Neural crest cell (in vitro differentiated cells): ENCODE measurements at regions not wholly inside any gene's neighbourhood (a gene's known extent, or its start where the extent isn't known, plus 50 kb on each side); places are given as distances from the start of the nearest gene placed in this dataset.

Experiments
- DNase-seq: peaks from one replicate; pipeline ENCODE4 v3.0.0; 2021; ENCODE audit warnings: low read depth, mixed read lengths, low spot score
- H3K27ac Mint-ChIP-seq: one replicate; pipeline ENCODE4 v1.8.0; 2021; ENCODE audit warnings: mild to moderate bottlenecking, mixed read lengths; ENCODE audit not compliant: unreplicated experiment
- H3K27me3 Mint-ChIP-seq: 2 replicates; pipeline ENCODE4 v1.8.0; 2021; ENCODE audit warnings: low read depth, mild to moderate bottlenecking, mixed read lengths
- H3K36me3 Mint-ChIP-seq: 2 replicates; pipeline ENCODE4 v1.8.0; 2021; ENCODE audit warnings: low read depth, mild to moderate bottlenecking, mixed read lengths
- H3K4me1 Mint-ChIP-seq: 2 replicates; pipeline ENCODE4 v1.8.0; 2021; ENCODE audit warnings: mixed read lengths
- H3K4me3 Mint-ChIP-seq: one replicate; pipeline ENCODE4 v1.8.0; 2021; ENCODE audit warnings: mild to moderate bottlenecking, mixed read lengths
- H3K9me3 Mint-ChIP-seq: 2 replicates; pipeline ENCODE4 v1.8.0; 2021; ENCODE audit warnings: mixed read lengths
- TF ChIP-seq, protein P1 (sequence below): fragments of 200-600 bp; sonication (generic); conservative IDR thresholded peaks from 2 replicates; pipeline ENCODE4 v1.5.0; 2021; ENCODE audit warnings: antibody characterized with exemption, mild to moderate bottlenecking

DNA sequence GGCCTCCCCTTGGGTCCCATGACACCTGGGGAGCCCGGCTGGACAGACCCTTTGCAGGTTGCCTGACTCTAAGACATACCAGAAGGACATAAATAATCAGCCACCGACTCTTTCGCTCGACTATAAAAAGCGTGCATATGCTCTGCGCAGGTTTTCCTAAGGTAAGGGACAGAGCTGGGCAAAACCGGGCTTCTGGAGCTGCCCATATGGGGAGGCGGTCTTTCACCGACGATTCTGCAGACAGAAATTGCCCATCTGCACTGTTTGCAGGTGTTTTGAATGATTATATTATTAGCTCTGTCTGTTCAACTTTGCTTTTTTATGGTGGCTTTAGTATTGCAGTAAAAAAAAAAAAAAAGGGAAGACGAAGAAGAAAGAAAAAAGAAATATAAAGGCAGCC is 347.2 kb downstream of the TSHZ3 start:
- no peaks in the 10 kb centered on the region for H3K9me3 Mint-ChIP-seq
- TF ChIP-seq, protein P1, sequence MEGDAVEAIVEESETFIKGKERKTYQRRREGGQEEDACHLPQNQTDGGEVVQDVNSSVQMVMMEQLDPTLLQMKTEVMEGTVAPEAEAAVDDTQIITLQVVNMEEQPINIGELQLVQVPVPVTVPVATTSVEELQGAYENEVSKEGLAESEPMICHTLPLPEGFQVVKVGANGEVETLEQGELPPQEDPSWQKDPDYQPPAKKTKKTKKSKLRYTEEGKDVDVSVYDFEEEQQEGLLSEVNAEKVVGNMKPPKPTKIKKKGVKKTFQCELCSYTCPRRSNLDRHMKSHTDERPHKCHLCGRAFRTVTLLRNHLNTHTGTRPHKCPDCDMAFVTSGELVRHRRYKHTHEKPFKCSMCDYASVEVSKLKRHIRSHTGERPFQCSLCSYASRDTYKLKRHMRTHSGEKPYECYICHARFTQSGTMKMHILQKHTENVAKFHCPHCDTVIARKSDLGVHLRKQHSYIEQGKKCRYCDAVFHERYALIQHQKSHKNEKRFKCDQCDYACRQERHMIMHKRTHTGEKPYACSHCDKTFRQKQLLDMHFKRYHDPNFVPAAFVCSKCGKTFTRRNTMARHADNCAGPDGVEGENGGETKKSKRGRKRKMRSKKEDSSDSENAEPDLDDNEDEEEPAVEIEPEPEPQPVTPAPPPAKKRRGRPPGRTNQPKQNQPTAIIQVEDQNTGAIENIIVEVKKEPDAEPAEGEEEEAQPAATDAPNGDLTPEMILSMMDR, result no peak
- no peaks in the 10 kb centered on the region for H3K36me3 Mint-ChIP-seq
- H3K27ac Mint-ChIP-seq, result no peak overlapping the region
- no peak overlapping the region for H3K4me3 Mint-ChIP-seq
- H3K4me1 Mint-ChIP-seq, result no peaks in the 10 kb centered on the region
- no peak for DNase-seq
- peaks cover 23% of the 10 kb centered on the region for H3K27me3 Mint-ChIP-seq

DNA sequence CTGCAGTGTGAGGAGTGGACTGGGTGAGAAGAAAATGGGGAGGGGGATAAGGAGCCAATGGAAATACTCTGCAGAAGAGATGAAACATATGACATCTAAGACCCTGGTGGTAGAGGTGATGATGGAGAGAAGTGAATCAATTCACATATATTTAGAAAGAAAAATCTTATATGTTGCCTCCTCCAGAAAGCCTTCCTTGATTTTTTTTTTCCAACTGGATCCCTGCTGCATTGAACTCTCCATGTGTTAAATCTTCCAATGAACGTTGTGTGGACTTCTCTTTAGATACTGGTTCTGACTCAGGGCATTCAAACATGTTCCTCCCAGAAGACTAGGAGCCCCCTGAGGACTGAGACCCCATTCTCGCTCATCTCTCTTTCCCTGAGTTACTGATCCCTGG is 348.3 kb downstream of the TSHZ3 start:
- TF ChIP-seq, protein P1, result no peak
- no peak for DNase-seq
- Mint-ChIP-seq H3K9me3 (no peaks in the 10 kb centered on the region), H3K4me1 (no peaks in the 10 kb centered on the region), H3K4me3 (no peak overlapping the region), H3K27me3 (peaks cover 22% of the 10 kb centered on the region), H3K36me3 (no peaks in the 10 kb centered on the region), H3K27ac (no peak overlapping the region)

DNA sequence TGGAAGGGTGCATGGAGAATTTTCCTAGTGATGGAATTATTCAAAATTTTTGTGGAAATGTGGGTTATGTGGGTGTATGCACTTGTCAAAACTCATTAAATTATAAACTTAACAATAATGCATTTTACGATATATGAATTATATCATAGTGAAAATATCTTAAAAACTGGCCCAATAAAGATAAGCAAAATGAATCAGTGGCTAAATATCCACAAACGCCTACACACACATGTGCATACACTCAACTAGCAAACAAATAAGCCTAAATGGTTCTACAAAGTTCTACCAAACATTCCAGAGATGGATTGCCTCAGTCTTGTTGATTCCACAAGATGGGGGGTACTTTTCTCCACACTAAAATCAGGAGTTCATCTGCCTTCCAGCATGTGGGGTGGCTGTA is 349.5 kb downstream of the TSHZ3 start:
- Mint-ChIP-seq H3K4me3 (no peak overlapping the region), H3K36me3 (no peaks in the 10 kb centered on the region), H3K27ac (no peak overlapping the region), H3K27me3 (peaks cover 21% of the 10 kb centered on the region), H3K4me1 (no peaks in the 10 kb centered on the region), H3K9me3 (no peaks in the 10 kb centered on the region)
- TF ChIP-seq, protein P1, result no peak
- no peak for DNase-seq

DNA sequence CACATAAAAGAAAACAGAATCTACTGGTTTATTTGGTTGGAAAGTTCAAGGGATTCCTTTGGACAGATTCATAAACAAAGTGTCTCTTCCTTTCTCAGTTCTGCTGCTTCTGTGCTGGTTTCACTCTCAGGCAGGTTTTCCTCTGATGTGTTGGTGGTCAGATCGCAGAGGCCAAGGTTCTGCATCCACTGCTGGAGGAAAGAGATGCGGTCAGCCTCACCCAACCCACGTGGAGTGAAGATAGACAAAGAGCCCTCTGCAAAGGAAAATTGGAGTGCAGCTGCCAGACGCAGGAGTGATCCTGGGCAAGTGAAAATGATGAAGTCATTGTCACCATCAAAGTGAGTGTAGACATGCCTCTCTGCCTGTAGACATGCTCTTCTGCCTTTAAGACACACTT is 352.0 kb downstream of the TSHZ3 start:
- Mint-ChIP-seq H3K9me3 (peaks cover under 1% of the 10 kb centered on the region), H3K4me1 (no peaks in the 10 kb centered on the region), H3K4me3 (no peak overlapping the region), H3K36me3 (no peaks in the 10 kb centered on the region), H3K27ac (no peak overlapping the region), H3K27me3 (peaks cover 15% of the 10 kb centered on the region)
- DNase-seq, result no peak
- TF ChIP-seq, protein P1, result no peak

DNA sequence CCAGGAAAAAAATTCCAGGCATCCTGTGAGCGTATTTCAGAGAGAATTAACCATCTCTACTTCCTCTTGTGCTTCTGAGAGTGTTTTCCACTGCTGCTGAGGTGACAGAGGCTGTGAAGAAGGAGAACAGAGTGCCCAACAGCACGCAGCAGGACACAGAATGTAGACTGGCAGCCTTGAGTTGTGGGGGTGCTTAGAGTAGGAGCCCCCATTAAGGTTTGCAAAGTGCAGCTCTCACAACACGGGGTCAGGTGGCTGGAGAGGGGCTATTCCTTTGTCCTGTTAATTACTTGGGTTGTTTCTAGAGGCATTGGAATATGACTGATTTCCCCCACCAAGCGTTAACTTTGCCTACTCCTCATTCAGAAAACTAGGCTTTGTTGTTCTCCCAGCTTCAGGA is 370.6 kb downstream of the TSHZ3 start:
- TF ChIP-seq, protein P1, result no peak
- H3K4me1 Mint-ChIP-seq, result no peaks in the 10 kb centered on the region
- no peak for DNase-seq
- peaks cover 5% of the 10 kb centered on the region for H3K9me3 Mint-ChIP-seq
- H3K4me3 Mint-ChIP-seq, result no peak overlapping the region
- H3K36me3 Mint-ChIP-seq, result no peaks in the 10 kb centered on the region
- peaks cover 3% of the 10 kb centered on the region for H3K27me3 Mint-ChIP-seq
- no peak overlapping the region for H3K27ac Mint-ChIP-seq

DNA sequence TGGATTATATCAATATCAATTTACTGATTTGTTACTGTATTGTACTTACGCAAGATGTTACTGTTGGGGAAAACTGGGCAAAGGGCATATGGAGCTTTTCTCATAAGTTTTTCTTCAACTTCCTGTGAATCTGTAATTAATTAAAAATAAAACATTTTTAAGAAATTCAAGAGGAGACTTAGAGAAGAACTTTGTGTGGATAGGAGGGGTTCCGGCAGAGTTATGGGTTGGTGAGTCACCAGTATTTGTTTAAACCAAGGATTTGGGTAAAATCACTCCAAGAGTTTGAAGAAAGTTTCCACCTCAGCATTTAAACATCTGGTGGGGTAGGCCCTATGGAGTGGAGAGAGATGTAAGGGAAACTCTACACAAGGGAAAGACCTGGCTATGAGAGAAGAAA is 379.6 kb downstream of the TSHZ3 start:
- no peak overlapping the region for H3K27ac Mint-ChIP-seq
- DNase-seq, result no peak
- no peaks in the 10 kb centered on the region for H3K36me3 Mint-ChIP-seq
- no peaks in the 10 kb centered on the region for H3K4me1 Mint-ChIP-seq
- TF ChIP-seq, protein P1, result no peak
- H3K9me3 Mint-ChIP-seq, result peaks cover 4% of the 10 kb centered on the region
- peaks cover 2% of the 10 kb centered on the region for H3K27me3 Mint-ChIP-seq
- H3K4me3 Mint-ChIP-seq, result no peak overlapping the region
